Muscle layer of duodenum (tissue), 2 donors: ENCODE measurements at regions not wholly inside any gene's neighbourhood (a gene's known extent, or its start where the extent isn't known, plus 50 kb on each side); places are given as distances from the start of the nearest gene placed in this dataset.

Experiments used
- H3K27ac ChIP-seq: one replicate; pipeline ENCODE4 v1.7.0; 2013; ENCODE audit warnings: mild to moderate bottlenecking, low read length
- H3K27me3 ChIP-seq: one replicate; pipeline ENCODE4 v1.7.0; 2013; ENCODE audit warnings: low read depth, mild to moderate bottlenecking, control low read depth, low read length
- H3K36me3 ChIP-seq, 2 donors: one replicate each; pipeline ENCODE4 v1.7.0; 2013; ENCODE audit warnings: low read length in 2 of 2, control low read depth in 1 of 2, mild to moderate bottlenecking in 1 of 2; ENCODE audit not compliant: insufficient read depth in 2 of 2, control insufficient read depth in 1 of 2
- H3K4me1 ChIP-seq, 2 donors: one replicate each; pipeline ENCODE4 v1.7.0; 2013; ENCODE audit warnings: low read length in 2 of 2, mild to moderate bottlenecking in 2 of 2, control low read depth in 1 of 2, moderate library complexity in 1 of 2; ENCODE audit not compliant: insufficient read depth in 2 of 2, control insufficient read depth in 1 of 2
- H3K4me3 ChIP-seq, 2 donors: one replicate each; pipeline ENCODE4 v1.7.0; 2013; ENCODE audit warnings: low read length in 2 of 2, low read depth in 1 of 2, mild to moderate bottlenecking in 1 of 2
- H3K9me3 ChIP-seq, 2 donors: one replicate each; pipeline ENCODE4 v1.7.0; 2013; ENCODE audit warnings: low read length in 2 of 2, control low read depth in 1 of 2, mild to moderate bottlenecking in 1 of 2; ENCODE audit not compliant: control insufficient read depth in 1 of 2
- donor health status: healthy.

- Histone ChIP-seq H3K4me1 (no peaks in the 10 kb centered on the region), H3K27me3 (no peaks in the 10 kb centered on the region), H3K4me3 (no peak overlapping the region), H3K27ac (no peak overlapping the region), H3K36me3 (no peaks in the 10 kb centered on the region), H3K9me3 (no peaks in the 10 kb centered on the region)
Observed at GRCh38 chr2:128995086-128995485, 676.4 kb upstream of the HS6ST1 start.

GRCh38 chr2:128996078-128996477 is 677.4 kb upstream of the HS6ST1 start:
- H3K4me1 ChIP-seq = no peaks in the 10 kb centered on the region

DNA sequence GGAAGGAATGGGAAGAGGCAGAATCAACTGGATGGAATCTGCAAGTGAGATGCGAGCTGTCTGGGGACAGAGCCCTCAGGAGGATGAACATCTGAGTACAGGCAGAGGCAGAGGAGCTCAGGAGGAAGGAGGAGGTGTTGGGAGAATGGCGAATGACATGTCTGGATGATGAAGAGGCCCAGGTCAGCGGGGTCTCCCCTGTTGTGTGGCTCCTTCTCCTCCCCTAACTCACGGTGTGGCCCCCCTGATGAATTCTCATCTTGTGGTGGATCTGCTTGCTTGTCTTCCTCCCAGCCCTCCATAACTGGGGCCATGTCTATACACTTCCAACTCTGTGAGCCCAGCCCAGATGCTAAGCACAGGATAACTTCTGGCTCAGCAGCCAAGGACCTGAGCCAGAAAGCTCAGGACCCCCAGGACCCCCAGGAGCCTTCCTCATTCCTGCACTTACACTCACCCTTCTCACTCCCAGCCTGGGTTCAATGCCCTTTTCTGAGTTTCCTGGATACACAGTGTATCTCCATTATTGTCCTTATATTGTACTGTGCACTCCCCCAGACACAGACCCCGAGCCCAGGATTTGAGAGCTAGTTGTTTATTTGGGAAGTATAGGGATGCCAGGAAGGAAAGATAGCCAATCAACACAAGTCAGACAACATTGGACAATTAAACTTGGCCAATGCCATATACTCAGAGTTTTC is 678.6 kb upstream of the HS6ST1 start:
- H3K4me3 ChIP-seq = no peak overlapping the region
- H3K27ac ChIP-seq = no peak overlapping the region
- no peaks in the 10 kb centered on the region for H3K36me3 ChIP-seq
- H3K4me1 ChIP-seq = no peaks in the 10 kb centered on the region
- no peaks in the 10 kb centered on the region for H3K27me3 ChIP-seq
- no peaks in the 10 kb centered on the region for H3K9me3 ChIP-seq

More at GRCh38 chr2:128996078-128996477, 677.4 kb upstream of the HS6ST1 start:
- Histone ChIP-seq H3K27me3 (no peaks in the 10 kb centered on the region), H3K4me3 (no peak overlapping the region), H3K9me3 (no peaks in the 10 kb centered on the region), H3K27ac (no peak overlapping the region), H3K36me3 (no peaks in the 10 kb centered on the region)

DNA sequence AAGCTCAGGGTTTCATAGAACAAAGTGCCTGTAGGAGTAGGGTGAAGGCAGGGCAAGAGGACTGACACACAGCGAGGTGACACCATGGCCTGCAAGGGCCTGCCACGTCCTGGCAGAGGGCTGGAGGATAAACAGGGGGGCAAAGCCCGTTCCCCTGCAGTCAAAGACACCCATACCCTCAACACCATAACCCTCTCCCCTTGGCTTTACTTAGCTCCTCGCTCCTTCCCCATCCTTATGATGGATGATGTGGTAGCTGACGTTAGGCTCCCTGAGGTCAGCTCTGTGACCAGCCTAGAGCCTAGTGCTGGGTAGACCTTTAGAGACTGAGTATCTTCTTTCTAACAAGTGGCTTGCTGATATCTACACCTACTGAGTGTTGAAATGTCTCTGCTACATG is 683.3 kb upstream of the HS6ST1 start:
- Histone ChIP-seq H3K27me3 (no peaks in the 10 kb centered on the region), H3K36me3 (no peaks in the 10 kb centered on the region), H3K27ac (no peak overlapping the region), H3K4me3 (no peak overlapping the region), H3K9me3 (no peaks in the 10 kb centered on the region), H3K4me1 (no peaks in the 10 kb centered on the region)

DNA sequence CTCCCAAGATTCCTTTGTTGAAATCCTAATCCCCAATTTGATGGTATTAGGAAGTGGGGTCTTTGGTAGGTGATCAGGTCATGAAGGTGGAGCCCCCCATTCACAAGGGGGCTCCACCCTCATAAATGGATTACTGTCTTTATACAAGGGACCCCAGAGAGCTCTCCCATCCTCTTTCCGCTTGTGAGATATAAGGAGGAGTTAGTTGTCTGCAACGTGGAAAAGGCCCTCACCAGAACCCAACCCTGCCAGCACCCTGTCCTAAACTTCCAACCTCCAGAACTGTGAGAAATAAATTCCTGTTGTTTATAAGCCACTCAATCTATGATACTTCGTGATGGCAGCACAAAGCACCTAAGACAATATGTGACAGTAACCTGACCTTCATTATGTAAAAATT is 684.1 kb upstream of the HS6ST1 start:
- no peaks in the 10 kb centered on the region for H3K9me3 ChIP-seq
- H3K4me3 ChIP-seq = no peak overlapping the region
- no peaks in the 10 kb centered on the region for H3K36me3 ChIP-seq
- no peaks in the 10 kb centered on the region for H3K4me1 ChIP-seq
- no peak overlapping the region for H3K27ac ChIP-seq
- no peaks in the 10 kb centered on the region for H3K27me3 ChIP-seq

- Histone ChIP-seq H3K4me1 (no peaks in the 10 kb centered on the region), H3K27ac (no peak overlapping the region), H3K9me3 (no peaks in the 10 kb centered on the region)
Observed at GRCh38 chr2:129004485-129004884, 685.8 kb upstream of the HS6ST1 start.

GRCh38 chr2:129004940-129005490 is 686.3 kb upstream of the HS6ST1 start:
- no peaks in the 10 kb centered on the region for H3K27me3 ChIP-seq
- H3K4me1 ChIP-seq = no peaks in the 10 kb centered on the region
- H3K4me3 ChIP-seq = no peak overlapping the region
- H3K27ac ChIP-seq = no peak overlapping the region
- H3K36me3 ChIP-seq = no peaks in the 10 kb centered on the region
- no peaks in the 10 kb centered on the region for H3K9me3 ChIP-seq

More at GRCh38 chr2:129004485-129004884, 685.8 kb upstream of the HS6ST1 start:
- Histone ChIP-seq H3K4me3 (no peak overlapping the region), H3K36me3 (no peaks in the 10 kb centered on the region), H3K27me3 (no peaks in the 10 kb centered on the region)

- H3K27ac ChIP-seq = no peak overlapping the region
Observed at GRCh38 chr2:129006135-129006886, 687.6 kb upstream of the HS6ST1 start.

GRCh38 chr2:129006901-129007300 is 688.2 kb upstream of the HS6ST1 start:
- Histone ChIP-seq H3K36me3 (no peaks in the 10 kb centered on the region), H3K27me3 (no peaks in the 10 kb centered on the region), H3K4me3 (no peak overlapping the region), H3K4me1 (no peaks in the 10 kb centered on the region), H3K9me3 (no peaks in the 10 kb centered on the region), H3K27ac (no peak overlapping the region)

More at GRCh38 chr2:129006135-129006886, 687.6 kb upstream of the HS6ST1 start:
- Histone ChIP-seq H3K36me3 (no peaks in the 10 kb centered on the region), H3K4me1 (no peaks in the 10 kb centered on the region), H3K4me3 (no peak overlapping the region), H3K9me3 (no peaks in the 10 kb centered on the region), H3K27me3 (no peaks in the 10 kb centered on the region)

DNA sequence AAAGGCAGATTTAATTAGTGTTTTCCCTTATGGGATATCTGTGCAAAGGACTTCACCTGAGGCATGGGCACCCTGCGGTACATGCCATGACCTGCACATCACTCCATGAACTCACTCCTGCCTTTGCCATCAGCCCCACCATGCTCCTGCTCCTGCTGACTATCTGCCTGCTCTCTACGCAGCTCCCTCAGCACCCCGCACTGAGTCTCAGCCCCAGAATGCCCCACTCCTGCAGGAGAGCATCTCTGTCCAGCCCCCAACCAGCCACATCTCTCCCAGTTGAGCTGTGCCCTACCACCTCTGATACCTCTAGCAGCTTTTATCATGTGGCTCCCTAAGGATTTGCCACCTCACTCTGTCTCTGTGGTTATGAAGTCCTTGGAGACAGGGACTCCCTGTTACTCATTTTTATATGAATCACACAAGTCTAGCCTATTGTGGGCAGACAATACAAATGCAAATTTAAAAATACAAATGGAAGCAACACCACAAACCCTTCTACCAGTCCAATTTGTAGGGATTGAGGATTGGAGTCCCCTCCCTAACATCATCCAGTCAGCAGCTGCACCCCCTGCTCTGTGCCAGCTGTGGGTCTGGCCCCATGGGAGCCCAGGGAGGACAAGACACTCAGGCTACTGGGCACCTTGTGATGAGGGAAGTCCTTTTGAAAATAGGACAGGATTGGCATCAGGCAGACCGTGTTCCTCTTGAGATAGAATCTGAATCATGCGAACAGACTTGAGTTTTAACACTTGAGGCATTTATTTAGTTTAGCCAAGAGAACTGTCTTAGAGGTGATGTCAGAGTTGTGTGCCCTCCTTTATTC is 689.6 kb upstream of the HS6ST1 start:
- H3K9me3 ChIP-seq = no peaks in the 10 kb centered on the region
- no peaks in the 10 kb centered on the region for H3K27me3 ChIP-seq
- H3K36me3 ChIP-seq = no peaks in the 10 kb centered on the region
- no peak overlapping the region for H3K4me3 ChIP-seq
- H3K4me1 ChIP-seq = no peaks in the 10 kb centered on the region
- H3K27ac ChIP-seq = no peak overlapping the region
